ENCODE measurements at regions not wholly inside any gene's neighbourhood (a gene's known extent, or its start where the extent isn't known, plus 50 kb on each side); places are given as distances from the start of the nearest gene placed in this dataset.

DNA sequence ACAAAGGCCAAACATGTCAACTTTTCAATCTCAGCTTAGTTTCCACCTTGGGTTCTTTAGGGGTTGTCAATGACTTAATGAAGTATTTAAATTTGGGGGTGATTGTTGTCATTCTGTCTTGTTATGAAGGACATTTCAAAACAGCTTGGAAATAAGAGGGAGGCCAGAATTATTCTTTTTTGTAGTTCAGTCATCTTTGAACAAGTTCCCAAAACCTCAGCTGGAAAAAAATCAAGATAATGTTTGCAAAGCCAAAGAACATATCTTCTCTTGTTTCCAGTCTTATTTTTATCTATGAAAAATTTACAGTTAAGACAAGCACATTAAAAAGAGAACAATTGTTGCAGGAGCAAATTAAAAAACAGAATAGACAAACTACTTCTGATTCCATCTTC, 612.8 kb downstream of the INSC start:
- Histone ChIP-seq H3K9me3 (ENCODE audit: control insufficient read depth, low read depth, low read length) (no peaks in the 10 kb centered on the region), H3K23me2 (ENCODE audit: insufficient read length, low read depth, low read length, poor library complexity, severe bottlenecking) (no peaks in the 10 kb centered on the region), H2BK12ac (ENCODE audit: insufficient read length, low read depth, low read length) (no peak overlapping the region), H3K79me1 (ENCODE audit: insufficient read depth, low read depth, low read length, poor library complexity, severe bottlenecking) (no peaks in the 10 kb centered on the region), H2AFZ (ENCODE audit: low read length) (no peak overlapping the region), H3K27ac (ENCODE audit: insufficient read length, low read depth, low read length) (no peak overlapping the region), H3T11ph (ENCODE audit: low read length) (no peak overlapping the region), H3K9ac (ENCODE audit: extremely low read depth, insufficient read length, low read length) (no peak overlapping the region), H2BK15ac (ENCODE audit: low read depth, low read length) (no peak overlapping the region), H3K23ac (ENCODE audit: insufficient read length, low read depth, low read length) (no peak overlapping the region), H2BK5ac (ENCODE audit: insufficient read length, low read length) (no peak overlapping the region), H2AK5ac (ENCODE audit: insufficient read length, low read length) (no peak overlapping the region), H4K91ac (ENCODE audit: insufficient read length, low read depth, low read length) (no peak overlapping the region), H3K14ac (ENCODE audit: insufficient read depth, low read length) (no peak overlapping the region), H4K8ac (replicated peaks; ENCODE audit: insufficient read length, low read depth, low read length) (no peak overlapping the region), H3K4me1 (ENCODE audit: insufficient read depth, low read length) (no peaks in the 10 kb centered on the region), H3K56ac (ENCODE audit: insufficient read length, low read depth, low read length) (no peak overlapping the region), H2BK120ac (ENCODE audit: low read depth, low read length, poor library complexity, severe bottlenecking) (no peak overlapping the region), H3K27me3 (ENCODE audit: insufficient read depth, low read length) (no peaks in the 10 kb centered on the region), H4K5ac (ENCODE audit: insufficient read length, low read depth, low read length) (no peak overlapping the region), H3K4ac (ENCODE audit: low read depth, low read length) (no peak overlapping the region), H4K20me1 (ENCODE audit: control insufficient read depth, insufficient read depth, insufficient read length) (no peaks in the 10 kb centered on the region), H3K18ac (ENCODE audit: insufficient read length, low read depth, low read length) (no peak overlapping the region), H3K79me2 (ENCODE audit: insufficient read depth, low read length) (no peaks in the 10 kb centered on the region), H2BK20ac (ENCODE audit: low read depth, low read length, poor library complexity, severe bottlenecking) (no peak overlapping the region), H3K4me2 (ENCODE audit: insufficient read depth, insufficient read length, low read length) (no peak overlapping the region)
- H3K36me3 Mint-ChIP-seq (ENCODE audit: insufficient read depth in 1 of 3, low read depth in 3 of 3), result no peaks in the 10 kb centered on the region; a peak in 1 of 7 replicates
- no peak overlapping the region for H3K27ac Mint-ChIP-seq
- H3K4me3 Mint-ChIP-seq, result no peak overlapping the region
- no peaks in the 10 kb centered on the region for H3K9me3 Mint-ChIP-seq
- no peak for TF ChIP-seq CTCF (conservative IDR thresholded peaks at IDR 0.05)
- H3K4me1 Mint-ChIP-seq, result peaks cover 17 to 24% of the 10 kb centered on the region in 2 experiments
- peaks cover 4% of the 10 kb centered on the region for H3K27me3 Mint-ChIP-seq (ENCODE audit: low read depth)
- DNase-seq, result no peak

Data from H9 (cell line).